Neural progenitor cell (in vitro differentiated cells): ENCODE measurements at regions not wholly inside any gene's neighbourhood (a gene's known extent, or its start where the extent isn't known, plus 50 kb on each side); places are given as distances from the start of the nearest gene placed in this dataset.

Experiments
- EZH2phosphoT487 ChIP-seq: fragments of 200-600 bp; sonication (generic); IDR thresholded peaks from 2 replicates; pipeline ENCODE4 v1.6.1; 2017; ENCODE audit warnings: antibody characterized with exemption
- TF ChIP-seq, protein P1 (sequence below): fragments of 200-600 bp; sonication (generic); IDR thresholded peaks from 2 replicates; pipeline ENCODE4 v1.5.1; 2017; ENCODE audit warnings: antibody characterized with exemption, mild to moderate bottlenecking

DNA sequence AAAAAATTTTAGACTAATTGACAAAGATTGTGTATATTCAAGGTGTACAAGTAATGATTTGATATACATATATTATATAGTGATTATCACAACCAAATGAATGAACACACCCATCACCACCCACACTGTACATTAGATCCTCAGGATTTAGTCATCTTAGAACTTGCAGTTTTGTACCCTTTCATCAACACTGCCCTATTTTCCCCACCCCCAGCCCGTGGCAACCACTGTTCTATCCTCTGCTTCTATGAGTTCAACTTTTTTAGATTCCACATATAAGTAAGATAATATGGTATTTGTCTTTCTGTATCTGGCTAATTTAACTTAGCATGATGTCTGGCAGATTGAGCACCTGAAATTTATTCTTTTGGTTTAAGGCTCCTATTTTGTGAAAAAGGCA, 173.6 kb downstream of the IER5 start:
- TF ChIP-seq, protein P1, sequence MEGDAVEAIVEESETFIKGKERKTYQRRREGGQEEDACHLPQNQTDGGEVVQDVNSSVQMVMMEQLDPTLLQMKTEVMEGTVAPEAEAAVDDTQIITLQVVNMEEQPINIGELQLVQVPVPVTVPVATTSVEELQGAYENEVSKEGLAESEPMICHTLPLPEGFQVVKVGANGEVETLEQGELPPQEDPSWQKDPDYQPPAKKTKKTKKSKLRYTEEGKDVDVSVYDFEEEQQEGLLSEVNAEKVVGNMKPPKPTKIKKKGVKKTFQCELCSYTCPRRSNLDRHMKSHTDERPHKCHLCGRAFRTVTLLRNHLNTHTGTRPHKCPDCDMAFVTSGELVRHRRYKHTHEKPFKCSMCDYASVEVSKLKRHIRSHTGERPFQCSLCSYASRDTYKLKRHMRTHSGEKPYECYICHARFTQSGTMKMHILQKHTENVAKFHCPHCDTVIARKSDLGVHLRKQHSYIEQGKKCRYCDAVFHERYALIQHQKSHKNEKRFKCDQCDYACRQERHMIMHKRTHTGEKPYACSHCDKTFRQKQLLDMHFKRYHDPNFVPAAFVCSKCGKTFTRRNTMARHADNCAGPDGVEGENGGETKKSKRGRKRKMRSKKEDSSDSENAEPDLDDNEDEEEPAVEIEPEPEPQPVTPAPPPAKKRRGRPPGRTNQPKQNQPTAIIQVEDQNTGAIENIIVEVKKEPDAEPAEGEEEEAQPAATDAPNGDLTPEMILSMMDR, result no peak
- no peak for TF ChIP-seq EZH2phosphoT487
